SK-N-SH (cell line): ENCODE measurements at regions not wholly inside any gene's neighbourhood (a gene's known extent, or its start where the extent isn't known, plus 50 kb on each side); places are given as distances from the start of the nearest gene placed in this dataset.

Experiments used
- CTCF ChIA-PET: fragments of 300-600, 350-600 bp; formaldehyde crosslinking; extraction: SDS; loops from one replicate; lab custom pipeline; 2021; lab: Yijun Ruan, JAX
- POLR2A ChIA-PET: fragments of 350-600 bp; sonication (Branson Sonifier 250); formaldehyde crosslinking; extraction: SDS; loops from one replicate; lab custom pipeline; 2020; ENCODE audit warnings: antibody characterized with exemption, inconsistent platforms; lab: Yijun Ruan, JAX
- DNase-seq: peaks from one replicate; pipeline ENCODE4 v3.0.0; 2012
- H2AFZ ChIP-seq: fragments of 200-600 bp; sonication (generic); 2 replicates; pipeline ENCODE4 v1.8.1; 2016; ENCODE audit warnings: antibody characterized with exemption, mild to moderate bottlenecking, low read depth
- H3F3A ChIP-seq: fragments of 200-600 bp; sonication (generic); replicated peaks from 2 replicates; pipeline ENCODE3; 2016; ENCODE audit warnings: antibody characterized with exemption, mild to moderate bottlenecking; ENCODE audit not compliant: insufficient read depth
- H3K27ac ChIP-seq, 2 experiments: fragments of 200-500 bp in 1 of 2; fragments of 200-600 bp in 1 of 2; sonication (Bioruptor generic) in 1 of 2; sonication (generic), shearing (Covaris generic) in 1 of 2; 2 replicates each; pipeline versions ENCODE4 v1.5.1 to v1.6.1; 2014 to 2016; ENCODE audit warnings: low read depth in 2 of 2, inconsistent platforms in 1 of 2, low read length in 1 of 2, mild to moderate bottlenecking in 1 of 2, mixed read lengths in 1 of 2
- H3K27me3 ChIP-seq: fragments of 200-600 bp; sonication (generic), shearing (Covaris generic); 2 replicates; pipeline ENCODE4 v1.6.1; 2016; ENCODE audit warnings: mixed run types; ENCODE audit not compliant: insufficient read depth
- H3K36me3 ChIP-seq, 2 experiments: fragments of 200-500 bp in 1 of 2; fragments of 200-600 bp in 1 of 2; sonication (Bioruptor generic) in 1 of 2; sonication (generic) in 1 of 2; replicated peaks in 1 of 2; 2 replicates each; pipeline versions ENCODE3 to v1.5.1; 2014 to 2016; ENCODE audit warnings: low read length in 1 of 2, mild to moderate bottlenecking in 1 of 2; ENCODE audit not compliant: insufficient read depth in 2 of 2, control insufficient read depth in 1 of 2
- H3K4me1 ChIP-seq, 2 experiments: fragments of 200-500 bp in 1 of 2; fragments of 200-600 bp in 1 of 2; sonication (Bioruptor generic) in 1 of 2; sonication (generic), shearing (Covaris generic) in 1 of 2; 2 replicates each; pipeline versions ENCODE4 v1.5.1 to v1.6.1; 2014 to 2016; ENCODE audit warnings: low read depth in 1 of 2, low read length in 1 of 2, mixed run types in 1 of 2; ENCODE audit not compliant: insufficient read depth in 2 of 2, control insufficient read depth in 1 of 2
- H3K4me2 ChIP-seq: fragments of 200-600 bp; sonication (generic), shearing (Covaris generic); 2 replicates; pipeline ENCODE4 v1.6.1; 2017; ENCODE audit warnings: mixed run types
- H3K4me3 ChIP-seq, 2 experiments: fragments of 200-500 bp in 1 of 2; fragments of 200-600 bp in 1 of 2; sonication (Bioruptor generic) in 1 of 2; sonication (generic), shearing (Covaris generic) in 1 of 2; 2 replicates each; pipeline versions ENCODE4 v1.5.1 to v1.8.1; 2014 to 2016; ENCODE audit warnings: low read depth in 2 of 2, inconsistent platforms in 1 of 2, low read length in 1 of 2, mild to moderate bottlenecking in 1 of 2, mixed read lengths in 1 of 2, moderate library complexity in 1 of 2
- H3K79me2 ChIP-seq: fragments of 200-600 bp; sonication (generic); 2 replicates; pipeline ENCODE4 v1.8.1; 2017; ENCODE audit warnings: mild to moderate bottlenecking; ENCODE audit not compliant: insufficient read depth
- H3K9ac ChIP-seq: fragments of 200-600 bp; sonication (generic); 2 replicates; pipeline ENCODE4 v1.6.1; 2017; ENCODE audit warnings: mixed run types
- H3K9me2 ChIP-seq: fragments of 200-600 bp; sonication (generic); 2 replicates; pipeline ENCODE4 v1.6.1; 2017; ENCODE audit warnings: mixed run types
- H3K9me3 ChIP-seq: fragments of 200-600 bp; sonication (generic); 2 replicates; pipeline ENCODE4 v1.6.1; 2017; ENCODE audit warnings: mixed run types, mild to moderate bottlenecking, moderate library complexity
- H4K20me1 ChIP-seq: fragments of 200-600 bp; sonication (generic); 2 replicates; pipeline ENCODE4 v1.6.1; 2017; ENCODE audit warnings: mild to moderate bottlenecking, mixed run types; ENCODE audit not compliant: insufficient read depth
- CHD2 ChIP-seq: fragments of 150-350 bp; IDR thresholded peaks from 2 replicates; pipeline ENCODE4 v1.6.1; 2018; ENCODE audit warnings: low read length; ENCODE audit not compliant: partially characterized antibody
- FOSL2 ChIP-seq: IDR thresholded peaks from 2 replicates; pipeline ENCODE4 v1.4.0; 2012; ENCODE audit warnings: low read depth, mild to moderate bottlenecking, moderate library complexity, borderline replicate concordance
- FOXM1 ChIP-seq: IDR thresholded peaks from 2 replicates; pipeline ENCODE4 v1.4.0; 2012; ENCODE audit warnings: low read depth, mild to moderate bottlenecking
- GABPA ChIP-seq: IDR thresholded peaks from 2 replicates; pipeline ENCODE4 v1.4.0; 2012; ENCODE audit warnings: low read depth, mild to moderate bottlenecking
- GATA2 ChIP-seq: sonication (generic); formaldehyde crosslinking; IDR thresholded peaks from 2 replicates; pipeline ENCODE4 v1.5.0; 2020; ENCODE audit warnings: mild to moderate bottlenecking, missing genetic modification reagents
- JUND ChIP-seq: IDR thresholded peaks from 2 replicates; pipeline ENCODE4 v1.4.0; 2012
- MXI1 ChIP-seq: IDR thresholded peaks from 2 replicates; pipeline ENCODE4 v1.6.1; 2012; ENCODE audit warnings: mild to moderate bottlenecking, low read depth, low read length, improper control_type of control experiment
- NFIC ChIP-seq: IDR thresholded peaks from 2 replicates; pipeline ENCODE4 v1.4.0; 2012; ENCODE audit warnings: borderline replicate concordance
- NRF1 ChIP-seq: IDR thresholded peaks from 2 replicates; pipeline ENCODE4 v1.6.1; 2012; ENCODE audit warnings: low read depth, mild to moderate bottlenecking, low read length
- POLR2AphosphoS5 ChIP-seq: IDR thresholded peaks from 2 replicates; pipeline ENCODE4 v1.6.1; 2012; ENCODE audit warnings: low read depth, low read length
- RAD21 ChIP-seq: IDR thresholded peaks from 2 replicates; pipeline ENCODE4 v1.6.1; 2012; ENCODE audit warnings: mild to moderate bottlenecking, low read length
- RCOR1 ChIP-seq: fragments of 150-350 bp; IDR thresholded peaks from 2 replicates; pipeline ENCODE4 v1.6.1; 2017; ENCODE audit warnings: antibody characterized with exemption, low read length
- RFX5 ChIP-seq: IDR thresholded peaks from 2 replicates; pipeline ENCODE4 v1.6.1; 2012; ENCODE audit warnings: mild to moderate bottlenecking, improper control_type of control experiment, low read length
- RXRA ChIP-seq: IDR thresholded peaks from 2 replicates; pipeline ENCODE4 v1.4.0; 2012; ENCODE audit warnings: low read depth, mild to moderate bottlenecking, borderline replicate concordance
- SMC3 ChIP-seq: IDR thresholded peaks from 2 replicates; pipeline ENCODE4 v1.6.1; 2012; ENCODE audit warnings: low read depth, low read length, improper control_type of control experiment
- TCF12 ChIP-seq: IDR thresholded peaks from 2 replicates; pipeline ENCODE4 v1.4.0; 2012
- TEAD4 ChIP-seq: IDR thresholded peaks from 2 replicates; pipeline ENCODE4 v1.4.0; 2012; ENCODE audit warnings: mild to moderate bottlenecking, borderline replicate concordance; ENCODE audit not compliant: insufficient read depth
- WGBS: methylation state at CpG from one replicate; pipeline ENCODE4 v1.1.6; 2017; ENCODE audit warnings: low lambda C conversion rate; 5-methylcytosine and 5-hydroxymethylcytosine counted together
- TF ChIP-seq, protein P1 (sequence below): fragments of 150-350 bp; IDR thresholded peaks from 2 replicates; pipeline ENCODE4 v1.6.1; 2017; ENCODE audit warnings: antibody characterized with exemption, low read length, low read depth, borderline replicate concordance
- TF ChIP-seq, protein P2 (sequence below): fragments of 150-350 bp; IDR thresholded peaks from 2 replicates; pipeline ENCODE4 v1.6.1; 2016; ENCODE audit warnings: mild to moderate bottlenecking, low read depth, low read length
- TF ChIP-seq, protein P3 (sequence below): fragments of 200-600 bp; sonication (generic); IDR thresholded peaks from 2 replicates; pipeline ENCODE4 v1.6.1; 2017; ENCODE audit warnings: antibody characterized with exemption, mild to moderate bottlenecking, moderate library complexity

DNA sequence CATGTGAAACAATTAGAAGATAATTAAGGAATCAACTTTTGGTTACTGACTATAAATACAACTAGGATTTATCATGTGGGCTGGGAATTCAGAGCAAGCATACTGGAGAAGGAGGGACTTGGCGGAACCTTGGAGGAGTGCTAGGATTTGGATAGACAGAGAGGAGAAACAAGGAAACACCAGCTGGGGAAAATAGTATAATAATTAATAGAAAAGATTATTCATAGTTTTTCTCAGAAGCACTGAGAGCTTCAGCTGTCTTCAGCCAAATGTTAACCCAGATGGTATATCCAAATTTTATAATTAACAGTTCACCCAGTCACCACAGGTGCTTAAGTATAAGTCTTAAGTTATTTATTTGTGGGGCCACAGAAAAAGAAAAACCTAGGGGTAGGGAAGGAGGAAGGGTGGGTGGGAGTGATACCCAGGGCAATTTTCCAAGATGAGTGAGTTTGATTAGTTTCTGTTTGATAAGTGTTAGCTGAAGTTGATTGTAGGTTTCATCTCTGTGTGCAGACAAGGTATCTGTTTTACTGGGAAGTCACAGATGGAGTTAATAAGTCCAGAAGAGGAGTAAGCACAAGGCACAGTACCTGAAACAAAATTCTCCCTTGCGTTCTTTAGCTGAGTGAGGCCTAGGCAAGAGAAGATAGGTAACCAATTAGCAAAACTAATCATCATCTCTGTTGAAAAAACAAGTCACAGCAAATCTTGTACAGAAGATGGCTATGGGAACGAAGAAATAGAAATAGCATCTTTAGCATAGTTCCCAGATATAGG is 175.5 kb downstream of the TFAP2B start:
- Histone ChIP-seq H3K27me3 (no peaks in the 10 kb centered on the region), H3K36me3 (no peaks in the 10 kb centered on the region), H3K9me3 (no peaks in the 10 kb centered on the region), H3K9ac (no peak overlapping the region), H3K27ac (no peak overlapping the region), H3K79me2 (no peaks in the 10 kb centered on the region), H2AFZ (no peak overlapping the region), H3K4me1 (no peaks in the 10 kb centered on the region; a peak in 1 of 4 replicates), H3K9me2 (no peaks in the 10 kb centered on the region), H3K4me3 (no peak overlapping the region), H3K4me2 (no peak overlapping the region), H4K20me1 (no peaks in the 10 kb centered on the region), H3F3A (no peaks in the 10 kb centered on the region)
- WGBS = 53% methylated on average over 3 of the region's 3 CpGs
- TF ChIP-seq FOXM1 (no peak), GABPA (no peak), RCOR1 (no peak), TCF12 (no peak), SMC3 (no peak), FOSL2 (no peak), POLR2AphosphoS5 (no peak), MXI1 (no peak), JUND (no peak)
- TF ChIP-seq, protein P1, sequence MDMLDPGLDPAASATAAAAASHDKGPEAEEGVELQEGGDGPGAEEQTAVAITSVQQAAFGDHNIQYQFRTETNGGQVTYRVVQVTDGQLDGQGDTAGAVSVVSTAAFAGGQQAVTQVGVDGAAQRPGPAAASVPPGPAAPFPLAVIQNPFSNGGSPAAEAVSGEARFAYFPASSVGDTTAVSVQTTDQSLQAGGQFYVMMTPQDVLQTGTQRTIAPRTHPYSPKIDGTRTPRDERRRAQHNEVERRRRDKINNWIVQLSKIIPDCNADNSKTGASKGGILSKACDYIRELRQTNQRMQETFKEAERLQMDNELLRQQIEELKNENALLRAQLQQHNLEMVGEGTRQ = no peak
- TF ChIP-seq, protein P2, sequence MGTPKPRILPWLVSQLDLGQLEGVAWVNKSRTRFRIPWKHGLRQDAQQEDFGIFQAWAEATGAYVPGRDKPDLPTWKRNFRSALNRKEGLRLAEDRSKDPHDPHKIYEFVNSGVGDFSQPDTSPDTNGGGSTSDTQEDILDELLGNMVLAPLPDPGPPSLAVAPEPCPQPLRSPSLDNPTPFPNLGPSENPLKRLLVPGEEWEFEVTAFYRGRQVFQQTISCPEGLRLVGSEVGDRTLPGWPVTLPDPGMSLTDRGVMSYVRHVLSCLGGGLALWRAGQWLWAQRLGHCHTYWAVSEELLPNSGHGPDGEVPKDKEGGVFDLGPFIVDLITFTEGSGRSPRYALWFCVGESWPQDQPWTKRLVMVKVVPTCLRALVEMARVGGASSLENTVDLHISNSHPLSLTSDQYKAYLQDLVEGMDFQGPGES = no peak
- DNase-seq = no peak
- ChIA-PET POLR2A (no interaction called here), CTCF (no interaction called here)

DNA sequence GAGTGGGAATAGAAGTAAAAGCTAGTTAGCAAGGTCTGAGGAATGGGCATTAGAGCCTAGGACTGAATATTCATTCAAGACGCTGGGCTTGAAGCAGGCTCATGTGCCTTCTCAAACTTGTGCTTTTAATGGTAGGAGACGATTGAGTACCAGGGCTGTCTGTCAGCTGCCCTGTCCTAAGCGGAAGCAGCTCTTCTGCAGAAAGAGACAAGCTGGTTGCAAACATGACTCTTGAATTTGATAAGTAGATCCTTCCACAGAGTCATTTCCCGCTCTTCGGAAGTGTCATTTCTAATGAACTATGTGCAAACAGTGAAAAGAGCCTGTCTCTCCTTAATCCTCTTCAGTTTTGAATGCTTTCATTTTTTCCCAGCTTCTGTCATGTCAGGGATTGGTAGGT is 176.4 kb downstream of the TFAP2B start:
- H4K20me1 ChIP-seq = no peaks in the 10 kb centered on the region
- no peak for DNase-seq
- 64% methylated on average over 5 of the region's 5 CpGs for WGBS
- no peak overlapping the region for H2AFZ ChIP-seq
- no peak overlapping the region for H3K9ac ChIP-seq
- ChIA-PET POLR2A (no interaction called here), CTCF (interaction anchor here (1.1 kb wide), 1 partner anchor 11 kb away, joined by 3 read pairs; no protein-coding TSS in a partner anchor)
- no peak overlapping the region for H3K4me2 ChIP-seq
- no peaks in the 10 kb centered on the region for H3K27me3 ChIP-seq
- no peaks in the 10 kb centered on the region for H3K79me2 ChIP-seq
- no peaks in the 10 kb centered on the region for H3K9me3 ChIP-seq
- H3F3A ChIP-seq = no peaks in the 10 kb centered on the region
- no peaks in the 10 kb centered on the region for H3K9me2 ChIP-seq
- H3K36me3 ChIP-seq = no peaks in the 10 kb centered on the region
- no peaks in the 10 kb centered on the region; a peak in 1 of 4 replicates for H3K4me1 ChIP-seq
- H3K27ac ChIP-seq = no peak overlapping the region
- no peak for TF ChIP-seq TEAD4
- TF ChIP-seq, protein P3, sequence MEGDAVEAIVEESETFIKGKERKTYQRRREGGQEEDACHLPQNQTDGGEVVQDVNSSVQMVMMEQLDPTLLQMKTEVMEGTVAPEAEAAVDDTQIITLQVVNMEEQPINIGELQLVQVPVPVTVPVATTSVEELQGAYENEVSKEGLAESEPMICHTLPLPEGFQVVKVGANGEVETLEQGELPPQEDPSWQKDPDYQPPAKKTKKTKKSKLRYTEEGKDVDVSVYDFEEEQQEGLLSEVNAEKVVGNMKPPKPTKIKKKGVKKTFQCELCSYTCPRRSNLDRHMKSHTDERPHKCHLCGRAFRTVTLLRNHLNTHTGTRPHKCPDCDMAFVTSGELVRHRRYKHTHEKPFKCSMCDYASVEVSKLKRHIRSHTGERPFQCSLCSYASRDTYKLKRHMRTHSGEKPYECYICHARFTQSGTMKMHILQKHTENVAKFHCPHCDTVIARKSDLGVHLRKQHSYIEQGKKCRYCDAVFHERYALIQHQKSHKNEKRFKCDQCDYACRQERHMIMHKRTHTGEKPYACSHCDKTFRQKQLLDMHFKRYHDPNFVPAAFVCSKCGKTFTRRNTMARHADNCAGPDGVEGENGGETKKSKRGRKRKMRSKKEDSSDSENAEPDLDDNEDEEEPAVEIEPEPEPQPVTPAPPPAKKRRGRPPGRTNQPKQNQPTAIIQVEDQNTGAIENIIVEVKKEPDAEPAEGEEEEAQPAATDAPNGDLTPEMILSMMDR = no peak
- no peak for TF ChIP-seq RFX5
- no peak for TF ChIP-seq RXRA
- no peak for TF ChIP-seq CHD2
- TF ChIP-seq RCOR1 = no peak
- TF ChIP-seq GATA2 (CRISPR knock-in tag) = no peak
- TF ChIP-seq RAD21 = no peak
- no peak for TF ChIP-seq NFIC
- no peak for TF ChIP-seq FOXM1
- TF ChIP-seq JUND = no peak
- TF ChIP-seq SMC3 = no peak
- TF ChIP-seq, protein P1 = no peak
- no peak for TF ChIP-seq NRF1
- no peak overlapping the region for H3K4me3 ChIP-seq
